HG03520 (cell line): ENCODE measurements at regions not wholly inside any gene's neighbourhood (a gene's known extent, or its start where the extent isn't known, plus 50 kb on each side); places are given as distances from the start of the nearest gene placed in this dataset.

Experiments
- ATAC-seq: cut with Tn5 transposase; IDR thresholded peaks from one replicate; pipeline ENCODE4 v1.9.1; 2021; ENCODE audit warnings: mild to moderate bottlenecking, moderate library complexity; ENCODE audit not compliant: unreplicated experiment

DNA sequence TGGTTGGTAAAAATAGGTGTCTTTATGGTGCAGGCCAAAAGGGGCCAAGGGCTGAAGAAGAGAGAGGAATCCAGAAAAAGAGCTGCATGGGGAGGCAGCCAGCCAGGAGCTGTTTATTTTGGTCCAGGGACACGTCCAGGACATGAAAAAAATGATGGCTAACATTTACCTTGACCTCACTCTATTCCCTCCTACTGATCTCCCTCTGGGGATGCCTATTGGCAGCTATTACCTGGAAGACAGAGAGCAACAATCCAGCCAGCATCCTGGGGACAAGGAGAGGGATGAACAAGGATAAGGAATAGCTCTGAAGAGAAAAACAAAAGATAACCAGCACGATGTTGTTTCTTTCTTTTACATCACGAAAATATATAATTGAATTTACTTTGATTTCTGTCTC lies 1599.6 kb downstream of the SLITRK5 start:
- no peak for ATAC-seq

DNA sequence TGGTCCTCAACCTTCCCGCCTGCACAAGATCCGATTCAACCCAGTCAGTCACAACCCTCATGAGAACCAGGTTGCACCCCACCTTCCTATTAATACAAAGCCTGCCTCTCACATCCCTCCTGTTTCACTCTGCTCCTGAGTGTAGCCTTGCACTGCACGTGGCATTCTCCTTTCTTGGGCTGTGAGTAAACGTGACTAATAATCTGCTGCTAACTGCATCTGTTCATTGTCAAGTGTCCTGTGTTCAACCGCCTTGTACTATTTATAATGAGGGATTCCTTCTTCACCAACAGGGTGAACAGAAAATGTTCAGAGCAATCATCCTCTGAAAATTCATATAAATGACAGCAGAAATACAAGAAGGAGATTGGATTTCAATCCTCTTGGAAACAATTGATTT lies 1608.2 kb downstream of the SLITRK5 start:
- no peak for ATAC-seq

DNA sequence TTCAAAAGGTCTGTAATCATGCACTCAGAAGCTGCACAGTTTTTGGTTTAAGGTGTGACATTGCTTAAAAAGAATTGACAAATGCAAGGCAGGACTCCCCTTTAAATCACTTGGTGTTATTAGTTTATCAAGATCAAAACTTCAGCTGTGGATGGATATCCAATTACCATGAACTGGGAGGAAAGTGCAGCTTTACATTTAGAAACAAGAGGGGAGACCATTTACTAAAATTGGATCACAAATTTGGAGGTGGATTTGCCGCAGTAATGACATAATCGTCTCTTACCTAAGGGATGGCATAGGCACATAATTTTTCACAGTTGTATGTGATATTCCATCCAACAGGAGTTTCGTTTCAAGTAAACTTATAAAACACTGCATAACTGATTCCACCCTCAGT lies 1610.2 kb downstream of the SLITRK5 start:
- ATAC-seq = no peak

- no peak for ATAC-seq
Measured at GRCh38 chr13:89282241-89282640, 1611.1 kb downstream of the SLITRK5 start.

GRCh38 chr13:89287381-89287780 lies 1616.2 kb downstream of the SLITRK5 start:
- no peak for ATAC-seq

- ATAC-seq = no peak
Measured at GRCh38 chr13:89294115-89294867, 1623.1 kb downstream of the SLITRK5 start.

DNA sequence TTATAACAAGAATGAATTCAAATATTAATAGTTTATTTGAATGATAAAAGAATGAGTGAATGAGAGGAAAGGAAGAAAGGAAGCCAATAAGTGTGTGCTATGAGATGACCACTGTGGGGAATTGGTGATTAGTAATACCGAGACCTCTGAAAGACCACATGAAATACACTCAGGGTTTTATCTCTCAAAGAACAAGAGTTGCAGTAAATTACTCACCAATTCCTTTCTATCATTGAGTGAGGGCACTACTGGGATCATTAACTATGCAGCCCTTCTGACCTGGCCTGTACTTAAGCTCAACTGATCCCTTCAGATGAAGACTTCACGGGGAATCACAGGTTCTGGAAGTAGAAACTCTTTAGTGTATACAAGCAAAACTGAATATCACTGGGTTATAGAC lies 1636.1 kb downstream of the SLITRK5 start:
- ATAC-seq = no peak

DNA sequence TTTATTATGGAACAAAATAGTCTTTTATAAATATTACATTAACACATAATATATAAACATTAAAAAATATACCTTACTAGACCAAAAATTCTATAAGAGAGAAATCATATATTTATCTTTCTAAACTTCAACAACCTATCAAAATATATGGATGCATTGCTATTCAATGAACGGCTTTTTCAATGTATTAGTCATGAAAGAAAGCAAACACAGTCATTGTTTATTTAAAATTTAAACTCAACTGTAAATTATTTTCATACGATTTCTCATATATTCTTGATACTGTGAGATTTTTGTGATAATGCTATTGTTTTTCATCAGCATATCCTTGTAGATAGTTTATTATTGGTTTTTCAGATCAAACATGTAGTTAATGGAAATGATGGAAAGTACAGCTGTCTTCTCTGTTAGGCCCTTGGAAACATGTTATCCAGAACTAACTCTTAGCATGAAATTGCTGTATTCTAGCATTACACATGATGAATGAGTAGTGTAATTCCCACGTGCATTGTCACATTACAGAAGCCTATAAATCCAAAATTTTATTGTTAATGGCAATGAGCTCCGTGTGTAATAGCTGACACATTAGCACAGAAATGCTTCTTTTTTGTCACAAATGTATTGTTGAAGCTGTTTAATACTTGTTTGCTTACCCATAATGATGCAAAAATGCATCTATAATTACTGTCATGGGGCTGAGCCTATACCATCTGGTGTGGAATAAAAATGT lies 1639.9 kb downstream of the SLITRK5 start:
- ATAC-seq = no peak

DNA sequence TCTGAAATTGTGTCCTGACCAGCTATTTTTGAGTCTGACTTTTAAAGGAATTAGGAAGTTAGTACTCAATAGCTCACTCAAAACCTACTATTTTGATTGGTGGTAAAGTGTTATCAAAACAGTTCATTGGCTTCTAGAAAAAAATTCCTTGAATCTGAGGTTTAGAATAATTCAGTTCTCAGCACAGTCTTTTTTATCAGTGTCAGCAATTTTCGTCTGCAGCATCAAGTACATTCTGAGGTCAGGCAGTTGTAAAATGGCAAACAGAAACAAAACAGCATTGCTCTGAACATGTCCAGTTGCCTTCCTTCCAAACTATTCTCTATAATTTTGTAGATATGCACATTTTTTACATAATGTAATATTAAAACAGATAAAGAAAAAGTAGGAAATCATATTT lies 1644.1 kb downstream of the SLITRK5 start:
- no peak for ATAC-seq

GRCh38 chr13:89322466-89322865 lies 1651.3 kb downstream of the SLITRK5 start:
- no peak for ATAC-seq

DNA sequence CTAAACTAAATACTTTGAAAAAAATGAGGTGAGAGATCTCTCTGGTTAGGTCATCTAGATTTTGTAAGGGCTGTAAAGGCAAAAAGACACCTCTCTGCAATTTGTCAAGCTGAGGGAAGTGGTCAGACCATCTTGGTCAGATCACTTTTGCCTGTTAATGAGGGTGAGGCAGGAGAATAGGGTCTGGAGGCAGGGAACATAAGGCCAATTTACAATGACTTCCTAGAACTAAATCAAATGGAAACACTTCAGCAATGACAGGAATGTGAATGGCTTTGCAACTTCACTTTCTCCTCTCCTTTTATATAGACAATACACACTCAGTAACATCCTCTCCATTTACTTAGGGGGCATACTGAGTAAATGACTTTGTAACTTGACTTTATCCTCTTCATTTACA lies 1653.4 kb downstream of the SLITRK5 start:
- no peak for ATAC-seq

DNA sequence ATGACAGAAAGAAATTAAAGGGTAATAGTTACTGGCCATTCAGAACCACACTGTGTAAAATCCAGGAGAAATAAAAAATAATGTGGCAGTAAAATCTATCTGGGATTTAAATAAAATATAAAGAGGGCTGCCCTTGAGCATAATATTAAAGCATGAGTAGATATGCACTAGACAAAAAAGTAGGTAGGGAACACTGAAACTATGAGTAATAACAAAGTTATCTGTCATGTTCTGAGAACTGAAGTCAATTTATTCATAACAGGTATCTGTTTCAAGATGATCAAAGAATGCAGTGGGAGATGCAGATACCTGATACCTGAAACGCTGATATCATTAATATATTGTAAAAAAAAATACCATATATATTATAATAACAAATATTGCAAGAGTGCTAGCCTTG lies 1672.0 kb downstream of the SLITRK5 start:
- ATAC-seq = no peak

DNA sequence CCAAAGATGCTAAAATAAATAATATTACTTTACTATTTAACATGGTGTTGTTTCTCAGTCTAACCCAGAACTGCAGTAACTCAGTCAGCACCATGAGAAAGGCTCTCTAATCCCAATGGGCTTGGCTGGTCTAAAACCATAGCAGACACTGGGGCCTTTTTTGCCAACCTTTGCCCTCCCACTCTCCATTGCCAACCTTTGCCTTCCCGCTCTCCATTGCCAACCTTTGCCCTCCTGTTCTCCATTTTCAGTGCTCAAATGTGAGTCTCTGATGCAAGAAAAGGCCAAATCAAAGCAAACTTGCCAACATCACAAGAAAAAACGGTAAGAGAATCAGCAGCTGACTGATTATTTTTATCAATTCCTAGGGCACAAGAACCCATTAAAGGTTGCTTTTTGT lies 1681.2 kb downstream of the SLITRK5 start:
- no peak for ATAC-seq

- no peak for ATAC-seq
Measured at GRCh38 chr13:89361909-89362308, 1690.7 kb downstream of the SLITRK5 start.

DNA sequence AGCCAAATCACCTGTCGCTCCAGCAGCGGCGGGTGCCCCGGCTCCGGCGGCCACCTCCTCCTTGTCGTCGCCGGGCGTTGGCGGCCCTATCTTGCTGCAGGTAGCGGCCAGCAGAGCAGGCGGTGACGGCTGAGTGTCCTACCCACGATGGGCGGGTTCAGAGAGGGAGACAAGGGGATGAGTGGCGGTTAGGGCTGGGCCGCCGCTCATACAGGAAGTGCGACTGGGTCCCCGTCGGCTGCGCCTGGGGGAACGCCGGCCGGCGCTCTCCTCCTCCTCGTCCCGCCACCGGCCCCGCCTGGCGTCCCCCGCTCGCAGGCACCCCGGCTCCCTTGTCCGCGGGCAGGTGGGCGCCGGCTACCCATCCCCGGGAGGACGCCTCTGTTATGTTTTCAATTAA lies 1692.0 kb downstream of the SLITRK5 start:
- ATAC-seq = no peak

DNA sequence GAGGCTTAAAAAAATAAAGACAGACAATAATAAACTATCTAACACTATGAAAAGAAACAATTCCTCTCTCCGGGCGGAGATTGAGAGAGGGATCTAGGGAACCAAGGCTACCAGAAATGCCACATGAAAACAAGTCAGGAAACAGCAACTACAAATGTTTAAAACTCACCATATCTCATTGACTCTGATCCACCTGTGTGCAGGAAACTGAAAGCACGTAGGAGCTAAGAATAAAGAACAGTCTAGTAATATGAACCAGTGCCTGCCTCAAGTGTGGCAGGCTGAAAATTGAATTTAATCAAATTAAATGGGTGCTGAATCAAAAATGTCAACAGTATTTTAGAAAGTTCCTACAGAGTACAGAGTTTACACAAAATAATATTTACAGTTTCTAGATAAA lies 1701.0 kb downstream of the SLITRK5 start:
- ATAC-seq = no peak

DNA sequence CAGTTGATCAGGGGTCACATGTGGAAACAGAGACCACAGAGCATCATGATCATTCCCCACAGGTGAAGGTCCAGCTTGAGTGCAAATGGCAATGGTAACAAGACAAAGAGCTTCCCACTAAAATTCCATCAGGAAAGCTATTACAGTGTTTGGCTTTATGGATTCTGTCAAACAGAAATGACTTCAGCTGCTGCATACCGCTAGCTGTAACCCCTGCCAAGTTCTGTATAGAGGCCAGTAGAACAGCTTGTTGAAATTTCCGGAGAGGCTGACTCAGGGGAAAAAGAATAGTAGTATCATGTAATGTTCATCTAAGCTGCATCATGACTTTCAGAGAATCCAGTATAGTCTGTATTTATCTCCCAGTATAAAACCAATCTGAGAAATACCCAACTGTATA lies 1704.7 kb downstream of the SLITRK5 start:
- no peak for ATAC-seq

DNA sequence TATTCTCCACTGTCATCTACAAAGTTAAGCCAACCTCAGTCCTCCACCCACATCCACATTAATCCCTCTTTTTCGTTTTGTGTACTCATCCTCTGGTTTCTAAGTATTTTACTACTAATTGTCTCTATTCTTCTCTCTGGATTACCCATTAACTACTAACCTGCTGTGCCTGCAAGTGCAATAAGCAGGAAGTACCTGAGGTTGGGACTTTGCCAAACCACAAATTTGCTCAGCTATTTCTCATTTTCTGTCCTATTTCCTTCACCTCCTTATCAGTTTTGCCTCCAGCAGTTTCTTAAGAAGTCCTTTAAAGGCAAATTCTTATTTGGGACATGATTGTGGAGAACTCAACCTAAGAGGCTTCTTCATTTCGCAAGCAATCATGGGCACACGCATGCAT lies 1708.9 kb downstream of the SLITRK5 start:
- no peak for ATAC-seq

- ATAC-seq = no peak
Measured at GRCh38 chr13:89382981-89383380, 1711.8 kb downstream of the SLITRK5 start.

- no peak for ATAC-seq
Measured at GRCh38 chr13:89383891-89384290, 1712.7 kb downstream of the SLITRK5 start.

- no peak for ATAC-seq
Measured at GRCh38 chr13:89393758-89394304, 1722.7 kb downstream of the SLITRK5 start.

GRCh38 chr13:89401264-89401675 lies 1730.1 kb downstream of the SLITRK5 start:
- ATAC-seq = no peak
